ENCODE measurements at regions not wholly inside any gene's neighbourhood (a gene's known extent, or its start where the extent isn't known, plus 50 kb on each side); places are given as distances from the start of the nearest gene placed in this dataset.

GRCh38 chr20:21609221-21609620 is 95.4 kb upstream of the NKX2-2 start:
- no peaks in the 10 kb centered on the region for H3K36me3 ChIP-seq
- no peaks in the 10 kb centered on the region for H3K27me3 ChIP-seq (replicated peaks; ENCODE audit: insufficient read depth)
- H3K4me3 ChIP-seq, result no peak overlapping the region
- TF ChIP-seq CTCF (IDR thresholded peaks at IDR 0.05), result no peak
- H3K27ac ChIP-seq, result no peak overlapping the region
- no peaks in the 10 kb centered on the region for H3K4me1 ChIP-seq (ENCODE audit: control insufficient read depth in 1 of 2, low read depth in 2 of 2)
- no peaks in the 10 kb centered on the region for H3K9me3 ChIP-seq
- no peak for ATAC-seq (ENCODE audit: insufficient number of reproducible peaks, low FRiP score, low read depth)
- DNase-seq (ENCODE audit: low spot score), result no peak

- no peak overlapping the region for H3K27ac ChIP-seq
- no peaks in the 10 kb centered on the region for H3K36me3 ChIP-seq
- H3K9me3 ChIP-seq, result no peaks in the 10 kb centered on the region
- H3K4me1 ChIP-seq (ENCODE audit: control insufficient read depth in 1 of 2, low read depth in 2 of 2), result no peaks in the 10 kb centered on the region
- no peaks in the 10 kb centered on the region for H3K27me3 ChIP-seq (replicated peaks; ENCODE audit: insufficient read depth)
- TF ChIP-seq CTCF (IDR thresholded peaks at IDR 0.05), result no peak
- H3K4me3 ChIP-seq, result no peak overlapping the region
- ATAC-seq (ENCODE audit: insufficient number of reproducible peaks, low FRiP score, low read depth) (no peak), DNase-seq (ENCODE audit: low spot score) (no peak)
Observed at GRCh38 chr20:21608777-21609176, 94.9 kb upstream of the NKX2-2 start.

- Histone ChIP-seq H3K4me3 (no peak overlapping the region), H3K36me3 (no peaks in the 10 kb centered on the region)
Observed at GRCh38 chr20:21607971-21608725, 94.3 kb upstream of the NKX2-2 start.

GRCh38 chr20:21601799-21602198 is 87.9 kb upstream of the NKX2-2 start:
- Histone ChIP-seq H3K4me1 (ENCODE audit: control insufficient read depth in 1 of 2, low read depth in 2 of 2) (no peaks in the 10 kb centered on the region), H3K4me3 (no peak overlapping the region), H3K36me3 (no peaks in the 10 kb centered on the region), H3K27me3 (replicated peaks; ENCODE audit: insufficient read depth) (no peaks in the 10 kb centered on the region), H3K9me3 (no peaks in the 10 kb centered on the region), H3K27ac (no peak overlapping the region)
- ATAC-seq (ENCODE audit: insufficient number of reproducible peaks, low FRiP score, low read depth) (no peak), DNase-seq (ENCODE audit: low spot score) (no peak)
- no peak for TF ChIP-seq CTCF (IDR thresholded peaks at IDR 0.05)

More at GRCh38 chr20:21607971-21608725, 94.3 kb upstream of the NKX2-2 start:
- H3K27me3 ChIP-seq (replicated peaks; ENCODE audit: insufficient read depth), result no peaks in the 10 kb centered on the region
- no peak overlapping the region for H3K27ac ChIP-seq
- no peaks in the 10 kb centered on the region for H3K9me3 ChIP-seq
- no peaks in the 10 kb centered on the region for H3K4me1 ChIP-seq (ENCODE audit: control insufficient read depth in 1 of 2, low read depth in 2 of 2)
- TF ChIP-seq CTCF (IDR thresholded peaks at IDR 0.05), result no peak
- ATAC-seq (ENCODE audit: insufficient number of reproducible peaks, low FRiP score, low read depth), result no peak
- DNase-seq (ENCODE audit: low spot score), result no peak

GRCh38 chr20:21586682-21587081 is 72.8 kb upstream of the NKX2-2 start:
- ATAC-seq (ENCODE audit: insufficient number of reproducible peaks, low FRiP score, low read depth) (no peak), DNase-seq (ENCODE audit: low spot score) (no peak)
- H3K36me3 ChIP-seq, result no peaks in the 10 kb centered on the region
- no peaks in the 10 kb centered on the region for H3K4me1 ChIP-seq (ENCODE audit: control insufficient read depth in 1 of 2, low read depth in 2 of 2)
- no peaks in the 10 kb centered on the region for H3K27me3 ChIP-seq (replicated peaks; ENCODE audit: insufficient read depth)
- no peak overlapping the region for H3K4me3 ChIP-seq
- no peaks in the 10 kb centered on the region for H3K9me3 ChIP-seq
- no peak overlapping the region for H3K27ac ChIP-seq
- no peak for TF ChIP-seq CTCF (IDR thresholded peaks at IDR 0.05)

Data from thoracic aorta (tissue), 2 donors.